SU-DHL-6 (cell line): ENCODE measurements at regions not wholly inside any gene's neighbourhood (a gene's known extent, or its start where the extent isn't known, plus 50 kb on each side); places are given as distances from the start of the nearest gene placed in this dataset.

Experiments used
- H2AFZ ChIP-seq: fragments of 200-600 bp; sonication (generic); 2 replicates; pipeline ENCODE4 v1.6.1; 2014; ENCODE audit warnings: low read depth, mild to moderate bottlenecking, moderate library complexity, mixed read lengths, antibody characterized with exemption, low read length; ENCODE audit not compliant: severe bottlenecking
- H3F3A ChIP-seq: fragments of 200-600 bp; shearing (Covaris generic); 2 replicates; pipeline ENCODE4 v1.6.0; 2016; ENCODE audit warnings: antibody characterized with exemption, mild to moderate bottlenecking; ENCODE audit not compliant: insufficient read depth
- H3K27ac ChIP-seq: fragments of 200-600 bp; sonication (generic); 2 replicates; pipeline ENCODE4 v1.5.1; 2016; ENCODE audit warnings: low read depth, mild to moderate bottlenecking, low read length, moderate library complexity, mixed read lengths
- H3K27me3 ChIP-seq: fragments of 200-600 bp; sonication (generic), shearing (Covaris generic); 2 replicates; pipeline ENCODE4 v1.6.0; 2014; ENCODE audit warnings: mild to moderate bottlenecking, low read length
- H3K36me3 ChIP-seq: fragments of 200-600 bp; sonication (generic); 2 replicates; pipeline ENCODE4 v1.6.1; 2014; ENCODE audit warnings: mild to moderate bottlenecking, low read length, mixed read lengths
- H3K4me2 ChIP-seq: fragments of 300-600, 200-600 bp; shearing (Covaris generic), sonication (generic); 2 replicates; pipeline ENCODE4 v1.6.0; 2014; ENCODE audit warnings: low read length, low read depth, mild to moderate bottlenecking; ENCODE audit not compliant: poor library complexity, severe bottlenecking
- H3K4me3 ChIP-seq: fragments of 200-600 bp; sonication (generic); 2 replicates; pipeline ENCODE4 v1.5.1; 2014; ENCODE audit warnings: antibody characterized with exemption, low read length, mild to moderate bottlenecking, mixed read lengths; ENCODE audit not compliant: insufficient read depth, poor library complexity, severe bottlenecking
- H3K79me2 ChIP-seq: fragments of 200-600 bp; sonication (generic); 2 replicates; pipeline ENCODE4 v1.6.1; 2014; ENCODE audit warnings: mild to moderate bottlenecking, low read length, moderate library complexity; ENCODE audit not compliant: insufficient read depth
- H3K9ac ChIP-seq: fragments of 200-600 bp; sonication (generic); 2 replicates; pipeline ENCODE4 v1.7.0; 2014; ENCODE audit warnings: mild to moderate bottlenecking, low read length
- H3K9me2 ChIP-seq: fragments of 200-600 bp; sonication (generic); replicated peaks from 2 replicates; pipeline ENCODE4 v1.6.1; 2014; ENCODE audit warnings: low read length; ENCODE audit not compliant: insufficient read depth
- H3K9me3 ChIP-seq: fragments of 200-600 bp; sonication (generic); 2 replicates; pipeline ENCODE4 v1.6.1; 2014; ENCODE audit warnings: low read length, mixed read lengths; ENCODE audit not compliant: insufficient read depth
- H4K20me1 ChIP-seq: fragments of 200-600 bp; sonication (generic); 2 replicates; pipeline ENCODE4 v1.6.1; 2014; ENCODE audit warnings: low read depth, mild to moderate bottlenecking, antibody characterized with exemption, low read length, moderate library complexity, mixed read lengths
- EZH2phosphoT487 ChIP-seq: fragments of 200-600 bp; sonication (generic), shearing (Covaris generic); conservative IDR thresholded peaks from 2 replicates; pipeline ENCODE4 v1.6.1; 2018; ENCODE audit warnings: mild to moderate bottlenecking, antibody characterized with exemption, low read length, moderate library complexity, mixed read lengths
- TF ChIP-seq, protein P1 (sequence below): fragments of 200-600 bp; sonication (generic); IDR thresholded peaks from one replicate; pipeline ENCODE4 v1.5.1; 2017; ENCODE audit warnings: antibody characterized with exemption, mild to moderate bottlenecking, low read length, moderate library complexity; ENCODE audit not compliant: insufficient read depth, poor library complexity, severe bottlenecking

- H3K9me3 ChIP-seq = no peaks in the 10 kb centered on the region
- no peaks in the 10 kb centered on the region for H3K36me3 ChIP-seq
- H3K9me2 ChIP-seq = no peaks in the 10 kb centered on the region
- H4K20me1 ChIP-seq = no peaks in the 10 kb centered on the region
- no peak overlapping the region for H3K9ac ChIP-seq
- H3K4me2 ChIP-seq = no peak overlapping the region
- no peak overlapping the region for H2AFZ ChIP-seq
- no peaks in the 10 kb centered on the region for H3K79me2 ChIP-seq
- H3K4me3 ChIP-seq = no peak overlapping the region
- TF ChIP-seq EZH2phosphoT487 = no peak
- TF ChIP-seq, protein P1, sequence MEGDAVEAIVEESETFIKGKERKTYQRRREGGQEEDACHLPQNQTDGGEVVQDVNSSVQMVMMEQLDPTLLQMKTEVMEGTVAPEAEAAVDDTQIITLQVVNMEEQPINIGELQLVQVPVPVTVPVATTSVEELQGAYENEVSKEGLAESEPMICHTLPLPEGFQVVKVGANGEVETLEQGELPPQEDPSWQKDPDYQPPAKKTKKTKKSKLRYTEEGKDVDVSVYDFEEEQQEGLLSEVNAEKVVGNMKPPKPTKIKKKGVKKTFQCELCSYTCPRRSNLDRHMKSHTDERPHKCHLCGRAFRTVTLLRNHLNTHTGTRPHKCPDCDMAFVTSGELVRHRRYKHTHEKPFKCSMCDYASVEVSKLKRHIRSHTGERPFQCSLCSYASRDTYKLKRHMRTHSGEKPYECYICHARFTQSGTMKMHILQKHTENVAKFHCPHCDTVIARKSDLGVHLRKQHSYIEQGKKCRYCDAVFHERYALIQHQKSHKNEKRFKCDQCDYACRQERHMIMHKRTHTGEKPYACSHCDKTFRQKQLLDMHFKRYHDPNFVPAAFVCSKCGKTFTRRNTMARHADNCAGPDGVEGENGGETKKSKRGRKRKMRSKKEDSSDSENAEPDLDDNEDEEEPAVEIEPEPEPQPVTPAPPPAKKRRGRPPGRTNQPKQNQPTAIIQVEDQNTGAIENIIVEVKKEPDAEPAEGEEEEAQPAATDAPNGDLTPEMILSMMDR = no peak
- no peaks in the 10 kb centered on the region for H3K27me3 ChIP-seq
- no peak overlapping the region for H3K27ac ChIP-seq
- H3F3A ChIP-seq = no peaks in the 10 kb centered on the region
These were observed 194.0 kb upstream of the KLF4 start for GRCh38 chr9:107683566-107683965.

DNA sequence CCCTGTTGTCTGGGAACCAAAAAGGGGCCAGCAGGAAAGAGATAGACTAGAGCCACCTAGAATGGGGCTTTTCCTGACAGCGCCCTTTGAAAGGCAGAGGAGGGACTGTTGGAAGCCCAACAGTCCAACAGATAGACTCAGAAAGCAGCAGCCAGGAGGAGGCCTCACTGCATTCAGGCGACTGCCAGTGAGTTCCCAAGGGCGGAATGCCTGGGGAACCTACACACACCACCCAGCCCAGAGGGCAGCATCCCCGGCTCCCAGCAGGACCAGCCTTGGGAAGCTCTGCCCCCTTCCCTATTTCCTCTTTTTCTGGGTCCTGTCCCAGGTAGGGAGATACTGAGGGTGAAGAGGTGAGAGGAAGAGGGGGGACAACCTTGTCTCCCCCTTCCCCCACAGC, 192.4 kb upstream of the KLF4 start:
- no peak overlapping the region for H3K4me2 ChIP-seq
- no peaks in the 10 kb centered on the region for H3K79me2 ChIP-seq
- no peak overlapping the region for H3K4me3 ChIP-seq
- TF ChIP-seq, protein P1 = no peak
- no peak for TF ChIP-seq EZH2phosphoT487
- H4K20me1 ChIP-seq = no peaks in the 10 kb centered on the region
- no peak overlapping the region for H3K27ac ChIP-seq
- H3K36me3 ChIP-seq = no peaks in the 10 kb centered on the region
- no peaks in the 10 kb centered on the region for H3F3A ChIP-seq
- no peak overlapping the region for H2AFZ ChIP-seq
- H3K27me3 ChIP-seq = no peaks in the 10 kb centered on the region
- no peak overlapping the region for H3K9ac ChIP-seq
- no peaks in the 10 kb centered on the region for H3K9me3 ChIP-seq
- no peaks in the 10 kb centered on the region for H3K9me2 ChIP-seq

GRCh38 chr9:107675351-107676259, 186.0 kb upstream of the KLF4 start:
- Histone ChIP-seq H3K36me3 (no peaks in the 10 kb centered on the region), H4K20me1 (no peaks in the 10 kb centered on the region), H3K9me3 (no peaks in the 10 kb centered on the region), H3K79me2 (no peaks in the 10 kb centered on the region), H3K27me3 (no peaks in the 10 kb centered on the region), H3K9me2 (no peaks in the 10 kb centered on the region), H3K4me2 (no peak overlapping the region), H2AFZ (no peak overlapping the region), H3K9ac (no peak overlapping the region), H3K27ac (no peak overlapping the region), H3F3A (no peaks in the 10 kb centered on the region), H3K4me3 (no peak overlapping the region)
- no peak for TF ChIP-seq EZH2phosphoT487
- TF ChIP-seq, protein P1 = no peak
